NCI-H2029 (cell line): ENCODE measurements at regions not wholly inside any gene's neighbourhood (a gene's known extent, or its start where the extent isn't known, plus 50 kb on each side); places are given as distances from the start of the nearest gene placed in this dataset.
"Not testable (repeated sequence)": the region's sequence is repeated elsewhere in the genome, so short reads cannot be mapped to it uniquely, and the experiment has no call there.

Experiments
- DNase-seq: peaks from one replicate; lab custom pipeline; 2025; lab: John Stamatoyannopoulos, UW

DNA sequence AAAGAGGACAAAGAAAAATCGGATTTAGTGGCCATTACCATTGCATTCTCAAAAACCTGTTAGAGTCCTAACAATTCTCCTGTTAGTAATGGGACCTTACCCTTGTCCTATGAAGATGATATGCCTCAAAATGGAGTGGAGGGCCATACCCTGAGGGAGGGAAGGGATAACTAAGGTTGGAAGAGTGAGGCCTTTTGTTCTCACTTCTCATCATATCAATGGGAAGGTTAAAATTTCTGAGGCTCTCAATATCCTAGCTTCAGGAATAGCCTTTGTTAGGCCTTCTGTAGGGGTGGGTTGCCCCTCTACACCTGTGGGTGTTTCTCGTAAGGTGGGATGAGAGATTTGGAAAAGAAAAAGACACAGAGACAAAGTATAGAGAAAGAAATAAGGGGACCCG, 109.4 kb upstream of the SGIP1 start:
- DNase-seq, result not testable (repeated sequence)

GRCh38 chr1:66426239-66426853, 107.6 kb upstream of the SGIP1 start:
- no peak for DNase-seq

DNA sequence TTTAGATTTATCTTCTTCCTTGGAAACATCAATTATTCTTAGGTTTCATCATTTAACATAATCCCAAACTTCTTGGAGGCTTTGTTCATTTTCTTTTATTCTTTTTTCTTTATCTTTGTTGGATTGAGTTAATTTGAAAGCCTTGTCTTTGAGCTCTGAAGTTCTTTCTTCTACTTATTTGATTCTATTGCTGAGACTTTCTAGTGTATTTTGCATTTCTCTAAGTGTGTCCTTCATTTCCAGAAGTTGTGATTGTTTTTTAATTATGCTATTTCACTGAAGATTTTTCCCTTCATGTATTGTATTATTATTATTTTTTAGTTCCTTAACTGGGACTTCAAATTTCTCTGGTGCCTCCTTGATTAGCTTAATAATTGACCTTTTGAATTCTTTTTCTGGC, 103.1 kb upstream of the SGIP1 start:
- DNase-seq, result not testable (repeated sequence)

DNA sequence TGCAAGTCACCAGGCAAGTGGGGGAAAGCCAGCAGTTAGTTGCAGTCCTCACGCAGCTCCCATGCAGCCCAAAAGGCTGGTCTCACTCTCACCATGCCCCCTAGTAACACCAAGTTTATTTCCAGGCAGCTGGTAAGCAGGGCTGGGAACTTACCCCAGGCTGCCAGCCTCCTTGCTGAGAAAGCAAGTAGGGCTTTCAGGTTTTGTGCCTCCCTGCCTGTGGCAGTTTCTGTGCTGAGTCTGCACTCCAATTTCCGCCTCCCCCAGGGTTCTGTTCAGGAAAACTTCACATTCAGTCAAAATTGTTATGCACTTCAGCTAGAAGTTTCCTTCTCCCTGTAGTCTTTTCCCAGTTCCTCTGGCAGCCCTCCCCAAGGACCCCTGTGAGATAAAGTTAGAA, 102.0 kb upstream of the SGIP1 start:
- DNase-seq, result no peak

DNA sequence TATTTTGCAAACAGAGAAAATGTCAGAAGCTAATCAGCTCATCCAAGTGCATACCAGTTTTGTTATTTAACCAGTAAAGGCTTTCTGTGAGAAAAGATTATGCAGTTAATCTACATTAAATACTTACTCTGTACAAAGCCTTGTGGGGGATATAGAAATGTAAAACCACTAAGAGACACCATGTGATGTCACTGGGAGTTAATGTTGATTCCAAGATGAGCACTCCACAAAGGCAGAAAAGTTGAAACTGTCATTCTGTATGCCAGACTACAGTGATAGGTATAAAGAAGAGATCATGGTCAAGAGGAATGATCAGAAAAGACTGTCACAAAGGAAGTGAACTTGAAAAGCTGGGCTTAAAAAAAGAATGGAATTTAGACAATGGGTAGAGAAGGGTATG, 100.3 kb upstream of the SGIP1 start:
- DNase-seq, result no peak

DNA sequence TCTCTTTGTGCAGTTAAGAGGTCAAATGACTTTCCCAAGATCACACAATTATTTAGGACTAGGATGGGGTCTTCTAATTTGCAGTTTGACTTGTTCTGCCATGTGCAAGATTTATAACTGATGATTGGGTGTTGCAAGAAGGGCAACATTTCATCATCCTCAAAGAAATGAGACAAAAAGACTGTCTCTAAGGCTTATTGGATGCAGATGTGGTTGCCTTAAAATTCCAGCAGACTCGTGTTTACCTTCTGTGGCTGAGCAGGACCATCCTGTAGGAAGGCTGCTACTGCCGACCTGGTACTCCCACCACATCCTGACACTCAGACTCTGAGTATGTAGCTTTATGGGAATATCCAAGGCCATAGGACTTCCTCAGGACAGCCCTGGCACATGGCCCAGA, 99.9 kb upstream of the SGIP1 start:
- no peak for DNase-seq

DNA sequence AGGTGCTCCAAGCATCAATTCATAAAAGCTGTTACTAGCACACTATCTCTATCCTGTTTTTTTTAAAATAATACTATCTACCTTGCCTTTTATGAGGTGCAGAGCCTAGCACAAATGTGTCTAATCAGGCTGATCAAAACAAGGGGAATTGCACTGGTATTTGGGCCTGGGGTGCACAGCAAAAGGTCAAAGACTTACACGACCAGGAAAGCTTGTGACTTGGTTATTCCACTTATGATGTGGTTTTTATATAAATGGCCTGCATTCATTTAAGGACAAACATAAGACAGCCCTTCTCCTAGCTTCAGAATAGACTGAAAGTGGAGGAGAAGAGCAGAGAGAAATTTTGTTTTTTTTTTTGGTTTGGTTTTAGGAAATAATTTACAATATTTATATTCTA, 98.4 kb upstream of the SGIP1 start:
- no peak for DNase-seq

GRCh38 chr1:66436378-66437135, 97.4 kb upstream of the SGIP1 start:
- DNase-seq, result no peak

GRCh38 chr1:66437136-66437401, 96.9 kb upstream of the SGIP1 start:
- no peak for DNase-seq

DNA sequence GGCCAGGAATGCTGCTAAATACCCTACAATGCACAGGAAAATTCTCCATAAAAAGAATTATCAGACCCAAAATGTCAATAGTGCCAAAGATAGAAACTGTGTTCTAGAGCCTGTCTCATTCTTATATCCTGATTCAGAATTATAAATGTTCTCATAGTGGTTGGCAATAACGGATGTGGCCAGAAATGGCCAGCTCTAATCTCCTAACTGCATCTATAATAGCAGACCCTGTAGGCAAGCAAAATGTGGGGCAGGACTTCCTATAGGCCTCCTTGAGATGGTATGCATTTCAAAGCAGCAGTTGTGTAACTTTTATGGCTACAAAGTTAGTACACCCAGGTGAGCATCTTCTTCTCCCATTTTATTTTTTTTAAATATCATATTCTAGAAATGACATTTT, 95.9 kb upstream of the SGIP1 start:
- DNase-seq, result no peak

DNA sequence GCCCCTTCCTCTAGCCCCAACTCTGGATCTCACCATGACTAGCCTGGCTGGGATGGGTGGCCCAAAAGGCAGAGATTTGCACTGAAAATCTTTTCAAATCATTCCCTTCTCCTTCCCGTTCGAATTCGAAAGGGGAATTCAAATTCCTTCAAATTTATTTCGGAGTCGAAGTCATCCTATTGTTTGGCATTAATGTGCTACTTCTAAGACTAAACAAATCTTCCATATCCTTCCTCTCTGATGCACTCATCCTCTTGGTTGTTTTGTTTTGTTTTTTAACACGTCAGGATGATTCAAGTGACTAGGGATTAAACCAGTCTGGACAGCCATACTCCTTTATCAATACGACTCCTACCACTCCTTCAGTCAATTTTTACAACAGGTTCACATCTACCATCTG, 95.5 kb upstream of the SGIP1 start:
- DNase-seq, result no peak

GRCh38 chr1:66439031-66439740, 94.8 kb upstream of the SGIP1 start:
- DNase-seq, result no peak

DNA sequence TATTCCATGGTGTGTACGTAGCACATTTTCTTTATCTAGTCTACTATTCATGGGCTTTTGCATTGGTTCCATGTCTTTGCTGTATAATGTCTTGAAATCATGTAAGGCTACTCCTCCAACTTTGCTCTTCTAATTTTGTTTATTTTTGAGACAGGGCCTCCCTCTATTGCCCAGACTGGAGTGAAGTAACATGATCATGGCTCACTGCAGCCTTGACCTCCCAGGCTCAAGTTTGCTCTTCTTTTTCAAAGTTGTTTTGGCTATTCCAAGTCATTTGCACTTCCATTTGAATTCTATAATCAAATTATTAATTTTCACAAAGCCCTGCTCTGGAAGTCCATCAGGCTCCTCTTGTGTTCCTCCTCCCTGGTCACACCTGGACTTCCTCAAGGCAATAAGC, 90.2 kb upstream of the SGIP1 start:
- DNase-seq, result no peak

GRCh38 chr1:66444438-66445265, 89.3 kb upstream of the SGIP1 start:
- DNase-seq, result no peak

DNA sequence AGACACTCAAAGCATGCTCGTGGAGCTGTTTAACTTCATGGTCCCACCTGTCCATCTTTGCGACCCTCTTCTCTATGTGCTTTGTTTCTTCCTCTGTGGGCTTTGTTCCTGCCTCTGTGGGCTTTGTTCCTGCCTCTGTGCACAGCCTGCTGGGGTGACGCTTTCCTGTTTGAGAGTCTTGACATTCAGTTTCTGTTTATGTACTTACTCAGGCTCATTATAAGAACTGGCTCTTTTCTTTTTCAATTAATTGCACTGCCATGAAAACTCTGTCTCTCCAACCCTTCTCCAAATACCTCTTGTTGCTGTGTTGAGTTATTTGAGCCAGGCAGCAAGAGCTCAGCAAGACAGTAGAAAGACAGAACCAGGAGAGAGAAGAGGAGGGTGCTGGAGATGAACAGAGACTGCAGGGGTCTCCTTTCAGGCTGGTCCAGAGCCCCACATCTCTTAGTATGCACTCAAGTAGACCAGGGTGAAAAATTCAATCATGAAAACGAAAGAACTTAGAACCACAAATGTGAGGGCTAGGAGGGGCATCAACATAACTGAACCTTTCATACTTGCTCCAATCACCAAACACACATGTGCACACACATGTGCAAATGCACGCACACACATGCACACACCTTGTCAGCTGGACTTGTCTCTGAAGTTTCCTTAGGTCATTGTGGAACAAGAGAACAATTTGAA, 88.3 kb upstream of the SGIP1 start:
- DNase-seq, result no peak

DNA sequence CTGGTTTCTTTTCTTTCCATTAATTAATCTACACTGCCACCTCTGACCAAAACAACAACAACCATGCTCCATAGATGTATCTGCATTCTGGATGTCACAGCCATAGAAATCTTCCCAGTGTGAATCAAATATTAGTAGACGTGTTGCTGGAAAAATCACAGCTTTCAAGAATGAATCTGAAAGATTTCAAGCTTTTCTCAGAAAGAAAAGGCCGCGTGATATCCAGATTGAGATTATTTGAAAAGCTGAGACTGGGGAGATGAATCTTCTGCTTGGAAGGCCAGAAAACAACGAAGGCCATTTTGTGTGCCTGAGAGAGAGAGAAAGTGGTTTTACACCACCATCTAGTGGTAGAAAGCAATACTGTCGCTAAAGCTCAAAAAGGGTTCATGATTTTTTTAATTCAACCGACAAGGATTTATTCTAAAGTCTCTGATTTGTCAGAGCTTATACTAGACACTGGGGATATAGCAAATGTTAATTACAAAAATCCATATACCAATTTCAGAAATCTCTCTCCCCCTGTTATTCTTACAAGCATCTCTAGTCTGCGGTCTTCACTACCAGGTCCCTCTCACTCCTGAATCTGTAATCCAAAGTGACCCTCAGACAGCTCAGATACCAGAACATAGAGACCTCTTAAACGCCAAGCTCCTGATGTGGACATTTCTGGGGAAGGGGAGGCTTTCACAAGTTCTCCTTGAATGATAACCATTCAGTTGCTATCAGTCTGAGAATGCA, 87.5 kb upstream of the SGIP1 start:
- peak; percentile 66 for DNase-seq

DNA sequence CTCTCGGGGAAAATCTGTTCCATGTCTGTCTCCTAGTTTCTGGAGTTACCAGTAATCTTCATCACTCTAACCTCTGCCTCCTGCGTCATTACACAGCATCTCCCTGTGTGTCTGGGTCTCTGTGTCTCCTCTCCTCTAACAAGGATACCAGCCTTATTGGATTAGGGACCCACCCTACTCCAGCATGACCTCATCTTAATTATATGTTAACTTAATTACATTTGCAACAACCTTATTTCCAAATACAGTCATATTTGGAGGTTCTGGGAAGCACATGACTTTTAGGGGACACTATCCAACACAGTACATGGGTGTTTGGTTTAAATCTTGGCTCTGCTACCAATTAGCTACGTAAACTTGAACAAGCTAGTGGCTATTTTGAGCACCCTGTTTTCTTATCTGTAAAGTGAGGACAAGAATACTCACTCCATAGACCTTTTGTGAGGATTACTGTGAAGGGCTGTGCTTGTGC, 83.9 kb upstream of the SGIP1 start:
- no peak for DNase-seq

- no peak for DNase-seq
Observed at GRCh38 chr1:66450847-66451246, 83.1 kb upstream of the SGIP1 start.

- peak; percentile 19 for DNase-seq
Observed at GRCh38 chr1:66452162-66452561, 81.8 kb upstream of the SGIP1 start.

DNA sequence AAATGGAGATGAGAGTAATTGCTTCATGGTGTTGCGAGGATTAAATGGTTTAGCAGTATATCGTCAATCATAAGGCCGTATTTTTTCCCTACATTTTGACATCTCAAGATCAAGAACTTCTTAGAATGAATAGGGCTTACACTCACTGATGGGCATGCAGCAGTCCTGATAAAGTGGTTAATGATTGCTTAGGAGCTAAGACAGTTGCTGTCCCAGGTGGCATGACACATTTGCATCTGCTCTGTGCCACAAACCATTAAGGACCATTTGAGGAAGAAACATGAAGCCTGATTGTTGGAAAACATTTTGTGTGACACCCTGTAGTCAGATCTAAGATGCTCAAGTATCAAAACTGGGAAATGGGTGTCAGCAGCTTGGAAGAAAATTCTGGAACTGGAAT, 81.0 kb upstream of the SGIP1 start:
- DNase-seq, result no peak

GRCh38 chr1:66455446-66455845, 78.5 kb upstream of the SGIP1 start:
- DNase-seq, result no peak
